ENCODE measurements at regions not wholly inside any gene's neighbourhood (a gene's known extent, or its start where the extent isn't known, plus 50 kb on each side); places are given as distances from the start of the nearest gene placed in this dataset.

DNA sequence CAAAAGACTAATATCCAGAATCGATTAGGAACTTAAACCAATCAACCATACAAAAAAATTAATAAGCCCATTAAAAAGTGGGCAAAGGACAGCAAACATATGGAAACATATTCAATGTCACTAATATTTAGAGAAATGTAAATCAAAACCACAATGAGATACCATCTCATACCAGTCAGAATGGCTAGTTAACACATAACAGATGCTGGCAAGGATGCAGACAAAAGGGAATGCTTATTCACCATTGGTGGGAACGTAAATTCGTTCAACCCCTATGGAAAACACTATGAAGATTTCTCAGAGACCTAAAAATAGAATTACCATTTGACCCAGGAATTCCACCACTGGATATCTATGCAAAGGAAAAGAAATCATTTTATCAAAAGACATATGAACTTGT, 468.2 kb upstream of the ST6GAL2 start:
- no peak for TF ChIP-seq RAD21 (IDR thresholded peaks at IDR 0.05; ENCODE audit: low read length)
- TF ChIP-seq NRF1 (IDR thresholded peaks at IDR 0.05; ENCODE audit: low read depth, low read length): no peak
- no peak for TF ChIP-seq ZBTB33 (IDR thresholded peaks at IDR 0.05; ENCODE audit: borderline replicate concordance, low read depth)
- TF ChIP-seq CTCF (IDR thresholded peaks at IDR 0.05): no peak
- peak in 1 of 2 experiments; percentile 62; a peak in 2 of 4 replicates for TF ChIP-seq EP300 (IDR thresholded peaks at IDR 0.05; ENCODE audit: borderline replicate concordance in 1 of 2, low read depth in 1 of 2, low read length in 1 of 2)
- peak; percentile 53; the same call in 1 of the 2 replicates for TF ChIP-seq GATA2 (CRISPR knock-in tag; IDR thresholded peaks at IDR 0.05)
- no peak for TF ChIP-seq MAX (IDR thresholded peaks at IDR 0.05; ENCODE audit: low read depth)
- TF ChIP-seq SIN3A (IDR thresholded peaks at IDR 0.05; ENCODE audit: borderline replicate concordance, low read depth, low read length): no peak

Measured in SK-N-SH (cell line).